Brain microvascular endothelial cell (primary cell): ENCODE measurements at regions not wholly inside any gene's neighbourhood (a gene's known extent, or its start where the extent isn't known, plus 50 kb on each side); places are given as distances from the start of the nearest gene placed in this dataset.
A peak's percentile ranks its signal among the peaks of the same experiment; 100 is the strongest.

ENCODE experiments used
- DNase-seq: peaks from one replicate; pipeline ENCODE4 v3.0.0-alpha.2; 2020
- H3K27ac ChIP-seq: fragments of 250-450 bp; sonication (Bioruptor Pico); 2 replicates; pipeline ENCODE4 v1.5.1; 2020; ENCODE audit warnings: mild to moderate bottlenecking, moderate library complexity
- H3K27me3 ChIP-seq: fragments of 250-450 bp; sonication (Bioruptor Pico); replicated peaks from 2 replicates; pipeline ENCODE4 v1.5.1; 2020; ENCODE audit warnings: mild to moderate bottlenecking
- H3K36me3 ChIP-seq: fragments of 250-450 bp; sonication (Bioruptor Pico); replicated peaks from 2 replicates; pipeline ENCODE4 v1.5.1; 2020; ENCODE audit warnings: mild to moderate bottlenecking
- H3K4me3 ChIP-seq: 2 replicates; pipeline ENCODE4 v1.5.1; 2011; ENCODE audit warnings: low read depth, mild to moderate bottlenecking, control low read depth, low read length, moderate library complexity
- in situ Hi-C: cut with HindIII; loops from 2 replicates; pipeline ENCODE4 v1.10.0; 2017; ENCODE audit warnings: low sequenced_read_pairs, low pct_ligation_motif_present
- TF ChIP-seq, protein P1 (sequence below): IDR thresholded peaks from 2 replicates; pipeline ENCODE4 v1.5.1; 2011; ENCODE audit warnings: low read depth, mild to moderate bottlenecking, moderate library complexity, low read length, control low read depth, inconsistent platforms; ENCODE audit errors: missing control alignments

GRCh38 chr5:71825992-71826391 is 106.9 kb downstream of the CARTPT start:
- in situ Hi-C loops, result no loop called here
- Histone ChIP-seq H3K27me3 (no peaks in the 10 kb centered on the region), H3K4me3 (no peak overlapping the region), H3K27ac (no peak overlapping the region), H3K36me3 (no peaks in the 10 kb centered on the region)
- TF ChIP-seq, protein P1, sequence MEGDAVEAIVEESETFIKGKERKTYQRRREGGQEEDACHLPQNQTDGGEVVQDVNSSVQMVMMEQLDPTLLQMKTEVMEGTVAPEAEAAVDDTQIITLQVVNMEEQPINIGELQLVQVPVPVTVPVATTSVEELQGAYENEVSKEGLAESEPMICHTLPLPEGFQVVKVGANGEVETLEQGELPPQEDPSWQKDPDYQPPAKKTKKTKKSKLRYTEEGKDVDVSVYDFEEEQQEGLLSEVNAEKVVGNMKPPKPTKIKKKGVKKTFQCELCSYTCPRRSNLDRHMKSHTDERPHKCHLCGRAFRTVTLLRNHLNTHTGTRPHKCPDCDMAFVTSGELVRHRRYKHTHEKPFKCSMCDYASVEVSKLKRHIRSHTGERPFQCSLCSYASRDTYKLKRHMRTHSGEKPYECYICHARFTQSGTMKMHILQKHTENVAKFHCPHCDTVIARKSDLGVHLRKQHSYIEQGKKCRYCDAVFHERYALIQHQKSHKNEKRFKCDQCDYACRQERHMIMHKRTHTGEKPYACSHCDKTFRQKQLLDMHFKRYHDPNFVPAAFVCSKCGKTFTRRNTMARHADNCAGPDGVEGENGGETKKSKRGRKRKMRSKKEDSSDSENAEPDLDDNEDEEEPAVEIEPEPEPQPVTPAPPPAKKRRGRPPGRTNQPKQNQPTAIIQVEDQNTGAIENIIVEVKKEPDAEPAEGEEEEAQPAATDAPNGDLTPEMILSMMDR, result no peak
- no peak for DNase-seq

GRCh38 chr5:71828291-71829040 is 109.4 kb downstream of the CARTPT start:
- H3K27ac ChIP-seq, result peak overlapping the region; percentile 17
- DNase-seq, result peak; percentile 40
- H3K4me3 ChIP-seq, result no peak overlapping the region
- no peaks in the 10 kb centered on the region for H3K27me3 ChIP-seq
- H3K36me3 ChIP-seq, result no peaks in the 10 kb centered on the region
- in situ Hi-C loops, result no loop called here
- TF ChIP-seq, protein P1, result no peak

DNA sequence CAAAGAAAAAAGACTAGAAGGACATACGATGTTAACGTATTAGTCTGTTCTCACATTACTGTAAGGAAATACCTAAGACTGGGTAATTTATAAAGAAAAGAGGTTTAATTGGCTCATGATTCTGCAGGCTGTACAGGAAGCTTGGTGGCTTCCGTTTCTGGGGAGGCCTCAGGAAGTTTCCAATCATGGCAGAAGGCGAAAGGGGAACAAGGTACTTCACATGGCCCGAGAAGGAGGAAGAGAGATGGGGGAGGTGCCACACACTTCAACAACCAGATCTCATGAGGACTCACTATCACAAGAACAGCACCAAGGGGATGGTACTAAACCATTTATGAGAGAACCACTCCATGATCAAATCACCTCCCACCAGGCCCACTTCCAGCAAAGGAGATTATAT is 110.1 kb downstream of the CARTPT start:
- H3K27ac ChIP-seq, result no peak overlapping the region
- H3K4me3 ChIP-seq, result no peak overlapping the region
- in situ Hi-C loops, result no loop called here
- H3K27me3 ChIP-seq, result no peaks in the 10 kb centered on the region
- no peak for DNase-seq
- no peaks in the 10 kb centered on the region for H3K36me3 ChIP-seq
- TF ChIP-seq, protein P1, result no peak

- no peak overlapping the region for H3K4me3 ChIP-seq
- DNase-seq, result peak; percentile 93
- no peaks in the 10 kb centered on the region for H3K27me3 ChIP-seq
- TF ChIP-seq, protein P1, result no peak
- no peaks in the 10 kb centered on the region for H3K36me3 ChIP-seq
- peak overlapping the region; percentile 14 for H3K27ac ChIP-seq
- in situ Hi-C loops, result no loop called here
Observed at GRCh38 chr5:71830681-71831539, 111.8 kb downstream of the CARTPT start.

DNA sequence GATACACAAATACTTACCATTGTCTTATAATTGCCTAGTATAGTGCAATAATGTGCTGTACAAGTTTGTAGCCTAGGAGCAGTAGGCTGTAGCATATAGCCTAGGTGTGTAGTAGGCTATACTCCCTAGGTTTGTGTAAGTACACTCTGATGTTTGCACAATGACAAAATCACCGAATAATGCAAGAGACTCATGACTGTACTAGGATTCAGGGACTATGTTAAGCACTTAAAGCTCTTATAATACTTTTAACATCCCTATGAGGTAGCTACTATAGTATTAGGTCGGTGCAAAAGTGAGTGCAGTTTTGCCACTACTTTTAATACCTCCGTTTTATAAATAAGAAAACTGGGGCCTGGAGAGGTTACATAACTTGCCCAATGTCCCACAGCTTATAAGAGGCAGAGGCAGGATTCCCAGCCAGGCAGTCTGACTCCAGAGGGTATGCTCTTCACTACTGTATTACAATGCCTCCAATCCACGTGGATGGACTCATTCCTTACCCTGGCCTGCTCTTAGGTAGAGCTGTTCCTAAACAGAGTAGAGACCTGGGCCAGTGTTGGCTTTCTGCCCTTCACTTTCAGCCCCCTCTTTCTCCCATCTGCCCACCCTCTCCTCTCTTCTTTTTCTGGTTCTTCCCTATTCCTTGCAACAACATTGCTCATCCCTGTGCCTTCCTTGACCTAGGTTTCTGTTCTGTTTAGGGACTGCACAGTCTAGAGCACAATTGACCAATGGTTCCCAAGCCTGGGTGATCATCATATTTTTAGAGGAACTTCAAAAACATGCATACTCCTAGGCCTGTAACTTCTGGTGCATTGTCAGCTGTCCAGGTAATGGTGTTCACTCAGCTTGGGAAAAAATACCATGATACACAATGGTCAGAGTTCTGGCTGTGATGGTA is 114.0 kb downstream of the CARTPT start:
- Histone ChIP-seq H3K36me3 (no peaks in the 10 kb centered on the region), H3K27me3 (no peaks in the 10 kb centered on the region), H3K27ac (no peak overlapping the region), H3K4me3 (no peak overlapping the region)
- in situ Hi-C loops, result no loop called here
- no peak for DNase-seq
- TF ChIP-seq, protein P1, result no peak
